Breast epithelium (tissue), 3 donors: ENCODE measurements at regions not wholly inside any gene's neighbourhood (a gene's known extent, or its start where the extent isn't known, plus 50 kb on each side); places are given as distances from the start of the nearest gene placed in this dataset.

Experiments used
- CTCF ChIP-seq, 3 donors: fragments of 450-650 bp; IDR thresholded peaks; one replicate each; pipeline ENCODE4 v1.5.1; 2016 to 2017; ENCODE audit warnings: antibody characterized with exemption in 3 of 3, mild to moderate bottlenecking in 3 of 3, moderate library complexity in 3 of 3
- POLR2AphosphoS5 ChIP-seq, 3 donors: sonication (generic); formaldehyde crosslinking; IDR thresholded peaks; one replicate each; pipeline ENCODE4 v1.6.1; 2017; ENCODE audit warnings: antibody characterized with exemption in 3 of 3

- no peak for TF ChIP-seq CTCF (IDR thresholded peaks at IDR 0.05)
- no peak for TF ChIP-seq POLR2AphosphoS5 (IDR thresholded peaks at IDR 0.05)
Observed at GRCh38 chr4:137043184-137043583, 489.1 kb downstream of the PCDH18 start.
